ENCODE measurements at regions not wholly inside any gene's neighbourhood (a gene's known extent, or its start where the extent isn't known, plus 50 kb on each side); places are given as distances from the start of the nearest gene placed in this dataset.

DNA sequence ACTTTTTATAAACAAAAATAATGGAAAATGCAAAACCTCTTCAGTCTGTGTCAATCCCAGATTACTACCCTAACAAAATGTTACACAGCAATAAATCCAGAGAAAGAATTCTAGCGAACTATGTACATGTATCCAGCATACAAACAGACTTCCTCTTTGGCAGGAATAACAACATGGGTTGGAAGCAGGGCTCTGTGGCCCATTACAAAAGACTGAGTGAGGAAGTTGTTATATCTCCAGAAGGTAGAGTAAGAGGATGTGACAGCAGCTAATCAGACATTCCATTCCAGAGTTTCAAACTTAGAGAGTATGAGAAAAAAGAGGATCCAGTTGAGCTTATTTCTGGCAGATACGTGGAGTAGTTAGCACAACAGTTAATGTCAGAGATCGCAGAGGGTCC, 294.0 kb upstream of the PLSCR5 start:
- DNase-seq = no peak

- DNase-seq = no peak
Measured at GRCh38 chr3:146896711-146897110, 291.6 kb upstream of the PLSCR5 start.

GRCh38 chr3:146895026-146895749, 290.0 kb upstream of the PLSCR5 start:
- DNase-seq = no peak

GRCh38 chr3:146894406-146894805, 289.3 kb upstream of the PLSCR5 start:
- DNase-seq = no peak

- DNase-seq = no peak
Measured at GRCh38 chr3:146892041-146892440, 286.9 kb upstream of the PLSCR5 start.

GRCh38 chr3:146889626-146890025, 284.5 kb upstream of the PLSCR5 start:
- DNase-seq = no peak

DNA sequence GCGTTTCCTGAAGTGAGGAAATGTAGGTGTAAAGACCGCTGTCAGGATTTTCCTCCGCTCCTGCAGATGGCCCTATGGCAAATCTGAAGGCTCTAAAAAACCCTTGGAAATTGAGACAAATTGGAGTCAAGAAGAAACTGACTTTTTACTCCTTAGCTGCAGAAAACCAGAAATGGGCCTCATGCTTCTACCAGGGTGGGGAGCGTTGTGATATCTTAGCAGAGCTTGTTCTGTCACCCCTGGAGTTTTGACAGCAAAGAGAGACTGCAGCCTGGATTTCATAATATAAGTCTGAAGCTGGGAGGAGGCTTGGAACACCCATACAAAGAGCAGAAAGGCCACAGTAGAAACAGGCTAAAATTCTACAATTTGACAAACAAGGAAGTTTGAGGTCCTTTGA, 283.0 kb upstream of the PLSCR5 start:
- DNase-seq = no peak

- no peak for DNase-seq
Measured at GRCh38 chr3:146884721-146885120, 279.6 kb upstream of the PLSCR5 start.

DNA sequence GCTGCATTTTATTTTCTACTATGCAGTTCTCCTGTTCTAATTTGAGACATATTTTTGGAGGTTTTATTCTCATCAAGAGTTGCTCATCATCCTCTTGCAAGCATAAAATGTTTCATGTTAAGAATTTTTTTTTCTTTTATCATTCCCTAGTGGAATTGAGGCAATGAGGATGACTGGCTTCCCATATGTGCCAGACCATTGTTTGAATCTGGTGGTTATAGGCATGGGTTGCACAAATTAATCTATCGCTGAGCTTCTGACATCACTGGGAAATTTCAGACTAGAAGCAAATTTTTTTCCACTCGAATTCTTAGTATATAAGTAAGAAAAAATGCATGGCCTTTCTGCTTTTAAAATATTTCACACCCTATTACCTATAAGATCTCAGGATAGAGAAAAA, 279.1 kb upstream of the PLSCR5 start:
- no peak for DNase-seq

GRCh38 chr3:146883288-146883687, 278.1 kb upstream of the PLSCR5 start:
- DNase-seq = no peak

DNA sequence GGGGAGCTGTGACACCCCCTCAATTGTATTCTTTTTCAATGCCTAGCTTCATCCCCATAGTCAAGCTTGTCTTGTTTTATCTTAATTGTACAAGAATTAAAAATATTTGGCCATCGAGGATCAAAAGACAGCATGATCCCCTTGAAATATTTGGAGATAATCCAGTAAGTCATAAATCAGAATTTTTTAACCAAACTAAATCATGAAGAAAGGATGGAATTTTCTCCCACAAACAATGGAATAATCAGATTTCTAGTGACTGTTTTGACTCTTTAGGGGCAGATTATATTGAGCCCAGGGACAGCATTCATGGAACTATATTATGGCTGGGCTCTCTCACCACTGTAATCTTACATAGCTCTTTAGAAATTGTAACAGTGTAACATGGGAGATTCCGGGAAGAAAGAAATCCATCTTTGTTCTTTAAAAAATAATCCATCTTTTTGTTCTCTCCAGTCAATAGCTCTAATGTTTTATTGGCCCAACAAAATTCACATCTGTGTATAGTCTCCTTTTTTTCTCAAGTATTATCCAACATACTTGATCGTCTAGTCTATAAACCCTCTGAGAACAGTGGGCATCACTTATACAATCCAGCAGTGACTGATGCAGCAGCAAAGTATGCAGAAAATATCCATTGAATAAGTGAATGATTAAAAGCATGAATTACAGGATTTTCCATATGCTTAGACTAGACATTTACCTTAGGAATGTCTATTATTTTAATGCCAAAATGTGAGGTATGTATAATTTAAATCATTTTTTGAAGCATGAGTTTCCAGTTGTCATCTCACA, 277.0 kb upstream of the PLSCR5 start:
- no peak for DNase-seq

DNA sequence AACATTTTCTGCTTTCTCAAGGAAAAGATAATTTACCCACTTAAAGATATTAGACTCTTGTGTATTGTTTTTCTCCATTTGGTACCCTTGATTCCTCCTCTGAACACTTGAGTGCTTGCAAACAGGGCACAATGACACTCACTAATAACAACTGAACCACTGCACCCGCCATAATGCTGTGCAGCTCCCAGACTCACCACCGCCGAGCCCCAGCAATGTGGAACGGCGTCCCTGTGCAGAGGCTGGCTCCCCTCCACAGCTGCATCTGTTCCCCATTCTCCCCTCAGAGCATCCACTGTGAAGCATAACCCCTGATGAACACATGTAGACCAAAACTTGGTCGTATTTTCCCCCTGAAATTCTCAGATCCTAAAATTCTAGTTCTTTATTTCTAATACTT, 276.2 kb upstream of the PLSCR5 start:
- no peak for DNase-seq

GRCh38 chr3:146873748-146874147, 268.6 kb upstream of the PLSCR5 start:
- no peak for DNase-seq

DNA sequence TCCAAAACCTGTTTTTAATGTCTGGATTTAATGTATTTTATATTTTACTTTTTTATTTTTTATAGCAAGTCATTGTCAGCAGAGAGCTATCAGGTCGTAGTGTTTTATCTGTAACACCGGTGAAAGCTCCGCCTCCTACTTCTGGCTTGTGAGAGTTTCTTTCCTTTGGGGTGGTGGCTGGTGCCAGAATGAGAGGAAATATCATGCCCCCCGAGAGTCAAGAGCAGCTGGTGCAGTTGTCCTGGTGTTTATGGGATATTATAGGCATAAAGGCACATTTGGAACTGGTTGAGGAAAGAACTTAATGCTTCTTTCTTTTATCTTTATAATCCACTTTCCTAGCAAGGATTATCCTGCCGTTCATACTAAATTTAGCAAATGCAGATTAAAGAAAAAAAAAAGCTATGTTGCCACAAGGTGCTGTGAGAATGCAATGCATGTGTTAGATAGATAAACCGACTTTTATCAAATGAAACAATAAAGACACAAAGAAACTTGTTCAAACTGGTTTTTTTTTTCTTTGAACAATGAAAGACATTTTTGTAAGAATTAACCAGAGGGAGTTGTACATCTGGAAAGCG, 260.1 kb upstream of the PLSCR5 start:
- DNase-seq = no peak

DNA sequence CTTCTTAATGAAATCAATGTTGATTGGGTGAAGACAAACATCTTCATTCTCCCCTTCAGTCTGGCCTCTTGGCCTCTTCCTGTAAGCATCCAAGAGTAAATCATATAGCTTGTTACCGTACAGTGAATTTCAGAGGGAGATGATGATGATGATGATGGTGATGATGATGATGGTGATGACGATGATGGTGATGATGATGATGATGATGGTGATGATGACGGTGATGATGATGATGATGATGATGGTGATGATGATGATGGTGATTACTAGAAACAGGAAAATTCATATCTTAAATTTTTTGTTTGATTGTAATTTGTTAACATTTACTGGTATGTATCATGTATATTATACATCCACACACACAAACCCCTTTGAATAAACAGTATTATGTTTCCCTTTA, 256.1 kb upstream of the PLSCR5 start:
- DNase-seq = no peak

- no peak for DNase-seq
Measured at GRCh38 chr3:146854523-146854922, 249.4 kb upstream of the PLSCR5 start.

DNA sequence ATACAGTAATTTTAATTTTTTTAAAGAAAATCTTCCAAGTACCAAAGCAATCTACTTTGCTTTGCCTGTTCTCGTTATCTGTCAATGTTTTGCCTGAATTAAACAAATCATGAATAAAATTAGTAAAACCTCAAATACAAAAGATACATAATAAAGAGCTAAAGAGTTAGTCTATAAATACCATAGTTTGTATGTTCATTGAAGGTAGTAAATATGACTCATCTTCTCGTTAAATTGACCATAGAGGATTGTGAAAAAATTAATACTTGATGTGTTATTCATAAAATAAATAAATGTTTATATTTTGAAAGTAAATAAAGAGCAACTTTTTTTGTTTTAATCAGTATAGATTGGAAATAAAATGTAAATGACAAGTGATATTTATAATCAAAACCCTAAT, 246.5 kb upstream of the PLSCR5 start:
- DNase-seq = no peak

GRCh38 chr3:146845361-146845760, 240.2 kb upstream of the PLSCR5 start:
- no peak for DNase-seq

DNA sequence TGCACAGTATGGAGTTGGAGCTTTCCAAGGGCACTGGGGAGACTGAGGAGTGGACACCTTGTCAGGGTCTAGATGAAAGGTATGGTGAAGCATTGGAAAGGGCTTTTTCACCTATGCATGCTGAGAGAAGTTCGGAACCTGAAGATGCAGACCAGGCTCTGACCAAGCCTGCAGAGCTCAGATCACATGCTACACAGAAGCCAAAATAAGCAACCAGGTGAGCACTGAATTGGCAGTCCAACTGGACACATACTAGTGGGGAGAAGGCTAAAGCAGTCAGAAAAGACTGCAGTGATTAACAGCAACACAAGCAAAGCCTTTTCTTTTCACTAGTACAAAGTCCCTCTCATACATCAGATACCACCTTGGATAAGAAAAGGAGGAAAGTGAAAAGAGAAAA, 238.3 kb upstream of the PLSCR5 start:
- no peak for DNase-seq

DNA sequence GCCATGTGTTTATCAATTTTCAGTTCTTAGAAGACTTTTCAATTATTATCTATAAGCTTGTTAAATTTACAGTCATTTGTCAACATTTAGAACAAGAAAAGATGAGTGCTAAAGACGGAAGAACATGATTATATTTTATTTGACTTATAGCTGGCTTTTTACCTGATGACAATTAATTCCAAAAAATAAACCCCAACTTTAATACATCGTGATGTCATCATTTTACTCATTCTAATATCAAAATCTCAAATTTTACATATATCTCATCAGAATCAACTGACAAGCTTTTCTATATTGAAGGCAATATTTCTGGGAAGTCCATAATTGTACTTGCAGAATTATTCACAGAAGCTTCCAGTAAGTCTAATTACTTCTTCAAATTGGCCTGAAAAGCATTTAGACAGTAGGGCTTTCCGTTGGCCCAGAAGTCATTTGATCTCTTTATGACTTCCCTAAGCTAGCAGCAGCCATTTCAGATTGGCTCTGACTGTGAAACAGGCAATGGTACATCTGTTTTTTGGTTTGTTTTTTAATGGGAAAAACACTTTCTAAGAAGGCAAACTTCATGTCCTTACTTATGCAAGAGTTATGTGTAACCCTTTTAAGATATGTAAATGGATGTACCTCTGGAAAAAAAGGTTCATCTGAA, 234.7 kb upstream of the PLSCR5 start:
- no peak for DNase-seq

DNA sequence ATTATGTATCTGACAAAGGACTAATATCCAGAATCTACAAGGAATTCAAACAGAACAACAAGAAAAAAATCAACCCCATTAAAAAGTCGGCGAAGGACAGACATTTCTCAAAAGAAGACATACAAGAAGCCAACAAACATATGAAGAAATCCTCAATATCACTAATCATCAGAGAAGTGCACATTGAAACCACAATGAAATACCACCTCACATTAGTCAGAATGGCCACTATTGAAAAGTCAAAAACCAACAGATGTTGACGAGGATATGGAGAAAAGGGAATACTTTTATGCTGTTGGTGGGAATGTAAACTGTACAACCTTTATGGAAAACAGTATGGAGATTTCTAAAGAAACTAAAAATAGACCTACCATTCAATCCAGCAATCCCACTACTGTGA, 233.1 kb upstream of the PLSCR5 start:
- DNase-seq = no peak

- no peak for DNase-seq
Measured at GRCh38 chr3:146834917-146835316, 229.8 kb upstream of the PLSCR5 start.

DNA sequence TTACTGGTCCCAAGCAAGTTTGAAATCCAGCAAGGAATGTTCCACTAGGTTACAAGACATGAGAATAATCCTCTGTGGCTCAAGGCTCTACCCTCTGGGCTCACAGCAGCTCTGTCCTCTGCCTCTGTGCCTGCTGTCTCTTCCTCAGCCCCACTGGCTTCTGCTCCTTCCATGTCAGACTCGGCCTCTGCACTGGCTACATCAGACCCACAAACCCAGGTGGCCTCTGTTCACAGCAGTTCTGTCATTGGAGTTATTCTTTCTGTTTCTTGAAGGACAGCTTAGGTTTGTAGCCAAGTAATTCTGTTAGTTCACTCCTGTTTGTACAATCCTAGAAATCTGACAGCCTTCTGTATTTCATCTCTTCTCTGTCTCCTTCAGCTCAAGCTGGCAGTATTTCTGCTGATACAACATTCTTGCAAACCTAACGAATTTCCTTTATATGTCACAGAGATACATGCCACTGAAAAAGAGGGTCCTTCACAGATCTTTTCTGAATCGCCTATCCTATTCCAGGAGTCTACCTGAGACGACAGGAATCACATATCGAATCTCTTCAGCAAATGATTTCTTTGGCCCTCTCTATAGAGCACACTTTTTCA, 227.8 kb upstream of the PLSCR5 start:
- DNase-seq = no peak
